CD4-positive, alpha-beta T cell (primary cell): ENCODE measurements at regions not wholly inside any gene's neighbourhood (a gene's known extent, or its start where the extent isn't known, plus 50 kb on each side); places are given as distances from the start of the nearest gene placed in this dataset.

Experiments
- ATAC-seq: fragments of 200-7000 bp; cut with Tn5 transposase; one replicate; pipeline ENCODE4 v1.10.0; 2022; ENCODE audit warnings: mild to moderate bottlenecking; ENCODE audit not compliant: poor library complexity
- CTCF ChIA-PET: fragments of 350-600 bp; sonication (Branson Sonifier 250); formaldehyde crosslinking; loops from one replicate; lab custom pipeline; 2021; ENCODE audit warnings: antibody characterized with exemption, inconsistent platforms; lab: Charles Lee
- POLR2A ChIA-PET: fragments of 350-600 bp; sonication (Branson Sonifier 250); formaldehyde crosslinking; loops from one replicate; lab custom pipeline; 2021; ENCODE audit warnings: antibody characterized with exemption, inconsistent platforms; lab: Charles Lee
- DNase-seq, 14 experiments: peaks; one replicate each; pipeline ENCODE4 v3.0.0-alpha.2; 2013 to 2020; ENCODE audit warnings: mixed read lengths in 2 of 14
- H3K27ac ChIP-seq, 2 donors: one replicate each; pipeline versions ENCODE4 v1.5.1 to v1.7.0; 2013; ENCODE audit warnings: low read length in 2 of 2, low read depth in 1 of 2, mild to moderate bottlenecking in 1 of 2
- H3K27me3 ChIP-seq, 2 experiments: 1 replicate in 1 of 2; 2 replicates in 1 of 2; pipeline versions ENCODE4 v1.6.1 to v1.7.0; 2013; ENCODE audit warnings: low read length in 2 of 2, control low read depth in 1 of 2, mild to moderate bottlenecking in 1 of 2, moderate library complexity in 1 of 2; ENCODE audit not compliant: insufficient read depth in 2 of 2, control insufficient read depth in 1 of 2
- H3K36me3 ChIP-seq: one replicate; pipeline ENCODE4 v1.6.1; 2013; ENCODE audit warnings: low read length, control low read depth; ENCODE audit not compliant: insufficient read depth
- H3K4me1 ChIP-seq: one replicate; pipeline ENCODE4 v1.6.1; 2013; ENCODE audit warnings: low read length, control low read depth; ENCODE audit not compliant: insufficient read depth
- H3K4me3 ChIP-seq: one replicate; pipeline ENCODE4 v1.5.1; 2013; ENCODE audit warnings: mild to moderate bottlenecking, low read length, moderate library complexity
- H3K9me3 ChIP-seq, 2 experiments: 1 replicate in 1 of 2; 2 replicates in 1 of 2; pipeline versions ENCODE4 v1.6.1 to v1.7.0; 2013; ENCODE audit warnings: low read length in 2 of 2, mild to moderate bottlenecking in 2 of 2, control low read depth in 1 of 2, moderate library complexity in 1 of 2; ENCODE audit not compliant: control insufficient read depth in 1 of 2, insufficient read depth in 1 of 2
- H3K27ac Mint-ChIP-seq: one replicate; pipeline ENCODE4 v1.8.0; 2020; ENCODE audit warnings: mixed read lengths
- H3K27me3 Mint-ChIP-seq: one replicate; pipeline ENCODE4 v1.8.0; 2021; ENCODE audit warnings: mixed read lengths
- H3K36me3 Mint-ChIP-seq: one replicate; pipeline ENCODE4 v1.8.0; 2021; ENCODE audit warnings: low read depth, mixed read lengths
- H3K4me1 Mint-ChIP-seq: one replicate; pipeline ENCODE4 v1.8.0; 2021; ENCODE audit warnings: low read depth, mixed read lengths
- H3K4me3 Mint-ChIP-seq: one replicate; pipeline ENCODE4 v1.8.0; 2020; ENCODE audit warnings: mild to moderate bottlenecking, mixed read lengths
- H3K9me3 Mint-ChIP-seq: one replicate; pipeline ENCODE4 v1.8.0; 2020; ENCODE audit warnings: mixed read lengths
- CTCF ChIP-seq: fragments of 200-600 bp; IDR thresholded peaks from one replicate; pipeline ENCODE4 v1.8.0; 2022; ENCODE audit warnings: antibody characterized with exemption, mild to moderate bottlenecking
- intact Hi-C, 2 experiments: fragments of 100-400 bp; cut with DNase I in 1 of 2; cut with micrococcal nuclease in 1 of 2; formaldehyde crosslinking; loops; one replicate each; pipeline versions ENCODE4 v1.15.1 to v1.9.0; 2023 to 2025; cut with DNase I, micrococcal nuclease

DNA sequence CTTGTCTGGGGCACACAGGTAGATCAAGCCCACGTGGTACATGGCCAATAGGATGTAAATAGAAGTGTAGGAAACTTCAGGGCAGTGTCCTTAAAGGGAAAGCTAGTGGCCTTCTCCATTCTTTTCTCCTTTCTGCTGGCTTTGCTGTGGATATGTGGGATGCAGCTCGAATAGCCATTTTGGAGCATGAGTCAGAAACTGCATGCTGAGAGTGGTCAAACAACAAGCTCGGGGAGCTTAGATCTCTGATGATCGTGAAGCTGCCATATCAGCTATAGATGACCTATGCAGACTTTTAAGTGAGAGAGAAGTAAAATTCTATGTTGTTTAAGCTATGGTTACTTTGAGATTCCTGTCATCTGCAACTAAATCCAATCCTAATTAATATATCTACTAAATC lies 241.3 kb upstream of the DAAM1 start:
- intact Hi-C loops: no loop called here
- ChIA-PET CTCF (no interaction called here), POLR2A (no interaction called here)
- no peaks in the 10 kb centered on the region for H3K4me1 ChIP-seq
- H3K27ac ChIP-seq: no peak overlapping the region
- H3K36me3 ChIP-seq: no peaks in the 10 kb centered on the region
- no peaks in the 10 kb centered on the region for H3K9me3 Mint-ChIP-seq
- DNase-seq (no peak), ATAC-seq (no peak)
- H3K27me3 Mint-ChIP-seq: peaks cover 15% of the 10 kb centered on the region
- no peak overlapping the region for H3K4me3 Mint-ChIP-seq
- no peaks in the 10 kb centered on the region for H3K27me3 ChIP-seq
- no peaks in the 10 kb centered on the region for H3K9me3 ChIP-seq
- no peak for TF ChIP-seq CTCF
- no peaks in the 10 kb centered on the region for H3K4me1 Mint-ChIP-seq
- H3K36me3 Mint-ChIP-seq: no peaks in the 10 kb centered on the region
- no peak overlapping the region for H3K27ac Mint-ChIP-seq
- H3K4me3 ChIP-seq: no peak overlapping the region

DNA sequence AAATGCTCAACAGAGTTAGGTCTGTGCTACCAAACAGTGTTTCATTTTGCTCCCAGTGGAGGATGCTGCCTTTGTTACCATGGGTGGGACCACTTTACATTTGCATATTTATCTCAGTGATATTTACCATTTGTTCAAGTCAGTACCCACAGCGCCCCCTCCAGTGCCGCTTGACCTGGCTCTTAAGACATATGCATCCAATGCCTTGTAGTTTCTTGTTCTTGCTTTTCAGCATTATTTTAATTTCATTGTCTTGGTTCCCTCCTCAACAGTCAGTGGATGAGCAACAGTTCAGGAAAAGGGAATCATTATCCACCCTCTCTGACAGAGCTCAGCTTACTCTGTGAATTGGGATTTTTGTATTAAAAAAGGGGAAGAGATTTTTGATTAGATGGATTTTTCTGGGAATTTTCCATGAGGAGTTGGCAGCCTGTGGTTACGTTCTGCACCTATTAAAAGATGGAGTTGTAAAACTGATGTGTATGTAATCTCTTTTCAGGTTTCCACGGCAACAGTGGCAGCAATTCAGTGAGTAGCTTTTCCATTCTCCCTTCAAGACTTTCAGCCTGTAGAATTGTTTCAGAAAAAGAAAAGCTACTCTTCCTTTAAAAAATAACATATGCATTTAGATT lies 240.5 kb upstream of the DAAM1 start:
- Mint-ChIP-seq H3K27me3 (peaks cover 16% of the 10 kb centered on the region), H3K36me3 (no peaks in the 10 kb centered on the region), H3K4me3 (no peak overlapping the region), H3K4me1 (no peaks in the 10 kb centered on the region), H3K27ac (no peak overlapping the region), H3K9me3 (no peaks in the 10 kb centered on the region)
- Histone ChIP-seq H3K9me3 (no peaks in the 10 kb centered on the region), H3K4me1 (no peaks in the 10 kb centered on the region), H3K4me3 (no peak overlapping the region), H3K36me3 (no peaks in the 10 kb centered on the region), H3K27ac (no peak overlapping the region), H3K27me3 (no peaks in the 10 kb centered on the region)
- CTCF ChIA-PET: no interaction called here
- no peak for TF ChIP-seq CTCF
- intact Hi-C loops: no loop called here
- POLR2A ChIA-PET: no interaction called here
- no peak for DNase-seq
- no peak for ATAC-seq

DNA sequence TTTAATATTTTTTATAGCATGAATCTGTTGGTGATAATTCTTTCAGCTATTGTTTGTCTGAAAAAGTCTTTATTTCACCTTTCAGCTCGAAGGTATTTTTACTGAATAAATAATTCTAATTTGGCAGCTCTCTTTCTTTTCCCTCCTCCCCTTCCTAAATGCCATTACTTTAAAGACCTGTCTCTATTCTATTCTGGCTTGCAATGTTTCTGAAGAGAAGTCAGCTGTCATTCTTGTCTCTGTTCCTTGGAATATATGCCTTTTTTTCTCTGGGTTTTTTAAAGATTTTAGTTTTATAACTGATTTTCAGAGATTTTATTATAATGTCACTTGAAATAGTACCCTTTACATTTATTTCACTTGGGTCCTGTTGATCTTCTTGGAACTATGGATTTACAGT lies 237.9 kb upstream of the DAAM1 start:
- H3K27ac ChIP-seq: no peak overlapping the region
- H3K9me3 ChIP-seq: no peaks in the 10 kb centered on the region
- Mint-ChIP-seq H3K36me3 (no peaks in the 10 kb centered on the region), H3K27me3 (peaks cover 26% of the 10 kb centered on the region), H3K4me3 (no peak overlapping the region), H3K27ac (no peak overlapping the region), H3K9me3 (no peaks in the 10 kb centered on the region), H3K4me1 (no peaks in the 10 kb centered on the region)
- POLR2A ChIA-PET: no interaction called here
- DNase-seq (no peak), ATAC-seq (no peak)
- no peaks in the 10 kb centered on the region for H3K36me3 ChIP-seq
- CTCF ChIA-PET: no interaction called here
- H3K27me3 ChIP-seq: peaks cover 0 to 4% of the 10 kb centered on the region in 2 experiments
- H3K4me3 ChIP-seq: no peak overlapping the region
- H3K4me1 ChIP-seq: no peaks in the 10 kb centered on the region
- intact Hi-C loops: no loop called here
- TF ChIP-seq CTCF: no peak
